Astrocyte of the cerebellum (primary cell): ENCODE measurements at regions not wholly inside any gene's neighbourhood (a gene's known extent, or its start where the extent isn't known, plus 50 kb on each side); places are given as distances from the start of the nearest gene placed in this dataset.

ENCODE experiments used
- DNase-seq: peaks from one replicate; pipeline ENCODE4 v3.0.0-alpha.2; 2011; ENCODE audit warnings: low read depth
- H3K4me3 ChIP-seq: 2 replicates; pipeline ENCODE4 v1.5.1; 2011; ENCODE audit warnings: mild to moderate bottlenecking, low read depth, low read length, moderate library complexity
- CTCF ChIP-seq: IDR thresholded peaks from 2 replicates; pipeline ENCODE4 v1.5.1; 2012; ENCODE audit warnings: low read length, low read depth, moderate library complexity, mild to moderate bottlenecking; ENCODE audit errors: missing control alignments
- in situ Hi-C: cut with HindIII; loops from 2 replicates; pipeline ENCODE4 v1.10.0; 2017; ENCODE audit warnings: low sequenced_read_pairs

DNA sequence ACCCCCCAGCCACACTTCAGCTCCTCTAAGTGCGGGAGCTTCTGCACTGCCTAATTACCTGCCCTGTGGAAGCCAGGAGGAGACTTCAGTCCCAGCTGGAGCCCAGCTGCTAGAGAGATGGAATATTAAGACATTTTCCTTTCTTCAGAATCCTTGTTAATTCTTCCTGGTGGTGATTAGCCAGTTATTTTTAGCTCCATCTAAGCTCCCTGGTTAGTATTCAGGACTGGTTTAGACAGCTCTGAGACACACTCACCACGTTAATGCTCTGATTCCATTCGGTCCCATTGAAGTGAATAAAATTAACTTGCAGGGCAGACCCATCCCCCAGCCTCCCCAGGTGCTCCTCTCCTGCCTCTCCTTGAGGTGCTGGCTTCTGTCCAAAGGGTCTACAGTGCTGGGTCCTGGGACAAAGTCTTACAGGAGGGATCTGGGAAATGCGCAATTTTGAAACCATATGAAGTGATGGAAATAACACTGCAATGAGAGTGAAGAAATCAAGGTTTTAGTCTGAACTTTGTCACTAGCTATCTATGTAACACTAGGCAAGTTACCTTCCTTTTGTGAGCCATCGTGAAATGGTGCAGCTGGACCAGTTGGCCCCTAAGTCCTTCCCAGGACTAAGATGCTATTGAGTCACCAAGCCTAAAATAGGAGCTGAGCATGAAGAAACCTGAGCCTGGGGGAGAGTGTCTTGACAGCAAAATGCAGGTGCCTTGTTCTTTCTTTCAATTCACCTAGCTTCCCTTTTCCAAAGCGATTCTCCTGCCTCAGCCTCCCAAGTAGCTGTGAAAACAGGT is 117.4 kb upstream of the ATP1A1 start:
- no peak for DNase-seq
- in situ Hi-C loops: no loop called here
- no peak for TF ChIP-seq CTCF
- no peak overlapping the region for H3K4me3 ChIP-seq

GRCh38 chr1:116256286-116256649 is 116.8 kb upstream of the ATP1A1 start:
- TF ChIP-seq CTCF: no peak
- no peak overlapping the region for H3K4me3 ChIP-seq
- in situ Hi-C loops: no loop called here
- no peak for DNase-seq

DNA sequence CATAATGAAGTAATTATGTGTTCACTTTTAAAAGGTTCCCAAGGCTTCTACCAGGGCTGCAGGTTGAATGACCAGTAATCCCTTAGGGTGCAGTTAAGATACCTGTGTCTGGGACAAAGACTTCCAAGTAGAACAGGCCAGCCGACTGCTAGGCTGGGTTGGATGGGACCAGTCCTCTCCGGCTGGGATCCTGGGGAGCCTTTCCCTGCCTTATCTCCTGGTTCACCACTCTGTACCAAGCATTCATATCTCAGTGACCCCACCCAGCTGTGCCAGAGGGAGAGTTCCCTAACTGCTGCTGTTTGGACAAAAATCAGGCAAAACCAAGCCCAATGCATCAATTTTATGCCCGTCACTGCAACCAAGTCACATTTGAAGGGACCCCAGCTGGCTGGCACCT is 116.2 kb upstream of the ATP1A1 start:
- no peak for DNase-seq
- in situ Hi-C loops: no loop called here
- H3K4me3 ChIP-seq: no peak overlapping the region
- TF ChIP-seq CTCF: no peak

DNA sequence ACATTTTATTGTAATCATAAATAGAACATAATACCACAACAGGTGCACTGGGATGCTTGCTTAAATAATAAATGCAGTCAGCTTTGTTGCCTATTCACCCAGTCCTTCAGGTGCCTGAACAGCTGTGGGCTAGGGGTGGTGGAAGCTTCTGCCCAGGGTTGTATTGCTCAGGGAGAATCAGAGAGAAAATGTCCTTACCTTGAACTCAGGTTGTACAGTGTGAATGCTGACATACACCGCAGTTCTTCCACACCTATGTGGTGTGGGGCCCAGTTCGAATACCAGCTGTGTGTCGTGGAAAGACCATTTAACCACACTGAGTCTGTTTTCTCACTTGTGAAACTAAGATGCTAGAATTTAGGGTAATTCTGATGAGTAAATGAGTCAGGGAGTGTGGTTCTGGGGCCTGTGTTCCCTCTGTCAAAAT is 115.7 kb upstream of the ATP1A1 start:
- in situ Hi-C loops: no loop called here
- DNase-seq: no peak
- no peak for TF ChIP-seq CTCF
- H3K4me3 ChIP-seq: no peak overlapping the region

- no peak for DNase-seq
- in situ Hi-C loops: no loop called here
- no peak for TF ChIP-seq CTCF
- H3K4me3 ChIP-seq: no peak overlapping the region
These were observed 115.2 kb upstream of the ATP1A1 start for GRCh38 chr1:116257836-116258235.

DNA sequence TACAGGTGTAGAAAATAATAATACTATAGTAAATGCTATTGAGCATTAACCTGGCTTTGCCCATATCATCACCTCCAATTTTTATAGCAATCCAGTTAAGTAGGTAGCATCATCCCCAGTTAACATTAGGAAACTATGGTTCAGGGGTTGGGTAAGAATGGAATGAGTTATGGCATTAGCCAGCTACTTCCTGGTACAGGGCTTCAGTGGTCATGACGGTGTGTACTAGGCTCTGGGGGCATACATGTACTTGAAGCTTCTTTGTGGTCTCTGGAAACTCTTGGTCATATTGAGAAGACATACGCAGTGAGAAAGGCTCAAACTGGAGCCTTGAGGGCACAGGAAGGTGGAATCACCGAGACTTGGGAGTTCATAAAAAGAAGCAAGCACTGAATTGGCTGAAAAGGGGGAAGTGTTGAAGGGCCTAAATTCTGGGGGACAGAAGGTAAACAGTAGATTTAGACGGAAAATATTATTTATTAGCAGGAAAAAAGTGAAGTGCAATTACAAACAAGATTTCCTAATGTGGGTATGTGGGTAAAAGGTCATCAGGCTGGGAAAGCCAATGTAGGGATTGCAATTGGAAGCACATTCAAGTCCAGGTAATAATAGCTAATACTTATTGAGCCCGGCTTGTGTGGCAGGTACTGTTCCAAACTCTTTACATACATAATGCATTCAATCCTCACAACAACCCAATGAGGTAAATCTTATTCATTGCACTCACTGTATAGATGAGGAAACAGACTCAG is 114.2 kb upstream of the ATP1A1 start:
- H3K4me3 ChIP-seq: no peak overlapping the region
- in situ Hi-C loops: no loop called here
- no peak for DNase-seq
- no peak for TF ChIP-seq CTCF
